ENCODE measurements at regions not wholly inside any gene's neighbourhood (a gene's known extent, or its start where the extent isn't known, plus 50 kb on each side); places are given as distances from the start of the nearest gene placed in this dataset.

GRCh38 chr21:43329711-43330269 is 97.1 kb downstream of the SIK1 start:
- Histone ChIP-seq H3K9me1 (replicated peaks; ENCODE audit: control insufficient read depth, extremely low read depth, insufficient read depth, low read length) (no peaks in the 10 kb centered on the region), H3K27me3 (ENCODE audit: control insufficient read depth in 2 of 2, insufficient read depth in 2 of 2, low read length in 2 of 2) (no peaks in the 10 kb centered on the region), H3K4me2 (ENCODE audit: insufficient read depth, low read length) (no peak overlapping the region), H3K27ac (ENCODE audit: insufficient read depth, low read depth, low read length) (no peak overlapping the region), H2AFZ (ENCODE audit: low read depth, low read length) (no peak overlapping the region), H3K9ac (replicated peaks; ENCODE audit: extremely low read depth, insufficient read depth, low read length) (no peak overlapping the region), H3K36me3 (ENCODE audit: control insufficient read depth in 2 of 2, extremely low read depth in 1 of 2, insufficient read depth in 2 of 2, low read length in 2 of 2) (no peaks in the 10 kb centered on the region), H3K79me2 (ENCODE audit: control insufficient read depth, insufficient read depth, low read length) (no peaks in the 10 kb centered on the region), H3K4me3 (replicated peaks in 1 of 3; ENCODE audit: insufficient read depth in 1 of 3, low read depth in 1 of 3, low read length in 3 of 3) (no peak overlapping the region), H4K20me1 (replicated peaks; ENCODE audit: control insufficient read depth, extremely low read depth, insufficient read depth, low read length) (no peaks in the 10 kb centered on the region), H3K4me1 (ENCODE audit: control insufficient read depth, extremely low read depth, insufficient read depth, low read length) (peaks cover 18% of the 10 kb centered on the region), H3K9me3 (replicated peaks; ENCODE audit: control insufficient read depth, insufficient read depth, low read length) (no peaks in the 10 kb centered on the region)
- no peak for TF ChIP-seq POLR2AphosphoS5 (IDR thresholded peaks at IDR 0.05; ENCODE audit: insufficient read depth, low read depth, low read length)
- TF ChIP-seq, protein P1, sequence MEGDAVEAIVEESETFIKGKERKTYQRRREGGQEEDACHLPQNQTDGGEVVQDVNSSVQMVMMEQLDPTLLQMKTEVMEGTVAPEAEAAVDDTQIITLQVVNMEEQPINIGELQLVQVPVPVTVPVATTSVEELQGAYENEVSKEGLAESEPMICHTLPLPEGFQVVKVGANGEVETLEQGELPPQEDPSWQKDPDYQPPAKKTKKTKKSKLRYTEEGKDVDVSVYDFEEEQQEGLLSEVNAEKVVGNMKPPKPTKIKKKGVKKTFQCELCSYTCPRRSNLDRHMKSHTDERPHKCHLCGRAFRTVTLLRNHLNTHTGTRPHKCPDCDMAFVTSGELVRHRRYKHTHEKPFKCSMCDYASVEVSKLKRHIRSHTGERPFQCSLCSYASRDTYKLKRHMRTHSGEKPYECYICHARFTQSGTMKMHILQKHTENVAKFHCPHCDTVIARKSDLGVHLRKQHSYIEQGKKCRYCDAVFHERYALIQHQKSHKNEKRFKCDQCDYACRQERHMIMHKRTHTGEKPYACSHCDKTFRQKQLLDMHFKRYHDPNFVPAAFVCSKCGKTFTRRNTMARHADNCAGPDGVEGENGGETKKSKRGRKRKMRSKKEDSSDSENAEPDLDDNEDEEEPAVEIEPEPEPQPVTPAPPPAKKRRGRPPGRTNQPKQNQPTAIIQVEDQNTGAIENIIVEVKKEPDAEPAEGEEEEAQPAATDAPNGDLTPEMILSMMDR (IDR thresholded peaks at IDR 0.05; ENCODE audit: extremely low read depth in 1 of 2, insufficient read depth in 1 of 2, low read depth in 1 of 2, low read length in 2 of 2), result no peak
- no peak for TF ChIP-seq EZH2 (IDR thresholded peaks at IDR 0.05; ENCODE audit: borderline replicate concordance, low read depth, low read length, severe bottlenecking)
- TF ChIP-seq FOS (IDR thresholded peaks at IDR 0.05; ENCODE audit: borderline replicate concordance, insufficient read depth, low read length), result no peak
- no peak for TF ChIP-seq GATA2 (IDR thresholded peaks at IDR 0.05; ENCODE audit: insufficient read depth, insufficient read length, low read depth, low read length)
- no peak for TF ChIP-seq MAX (IDR thresholded peaks at IDR 0.05; ENCODE audit: insufficient read depth, insufficient read length)
- no peak for TF ChIP-seq POLR2A (IDR thresholded peaks at IDR 0.05; ENCODE audit: low read depth, low read length)
- TF ChIP-seq JUN (IDR thresholded peaks at IDR 0.05; ENCODE audit: borderline replicate concordance, insufficient read depth, insufficient read length, low read depth), result no peak
- no peak for TF ChIP-seq MYC (IDR thresholded peaks at IDR 0.05; ENCODE audit: low read depth, low read length)
- dilution Hi-C loops (cut with MboI; ENCODE audit: extremely low pct_ligation_motif_present, low sequenced_read_pairs) (no loop called here), intact Hi-C loops (cut with micrococcal nuclease) (loop anchor here (5.0 kb wide), 1 partner anchor 328 kb away; the partner anchor contains the start of genes HSF2BP and RRP1B)
- DNase-seq (ENCODE audit: low read depth, low spot score) (no peak), FAIRE-seq (no peak)
- no TSS peak for BruUV-seq (replicated peaks)
- POLR2A ChIA-PET, result no interaction called here
- CTCF ChIA-PET, result interaction anchor here (1.5 kb wide), 1 partner anchor 9 kb away, joined by 3 read pairs; no protein-coding TSS in a partner anchor
